ENCODE measurements at regions not wholly inside any gene's neighbourhood (a gene's known extent, or its start where the extent isn't known, plus 50 kb on each side); places are given as distances from the start of the nearest gene placed in this dataset.

- Histone ChIP-seq H3K9ac (ENCODE audit: control insufficient read depth, insufficient read depth, low read length) (no peak overlapping the region), H4K20me1 (ENCODE audit: control insufficient read depth, insufficient read depth) (no peaks in the 10 kb centered on the region), H3K4me2 (ENCODE audit: control insufficient read depth, insufficient read depth) (no peak overlapping the region), H3K36me3 (ENCODE audit: control insufficient read depth in 2 of 2, insufficient read depth in 2 of 2, low read length in 1 of 2) (no peaks in the 10 kb centered on the region), H3K27ac (ENCODE audit: control insufficient read depth, insufficient read depth) (no peak overlapping the region), H3K4me1 (ENCODE audit: control insufficient read depth, insufficient read depth, low read length) (no peaks in the 10 kb centered on the region), H3K27me3 (replicated peaks in 1 of 2; ENCODE audit: control insufficient read depth in 2 of 2, insufficient read depth in 2 of 2, low read length in 1 of 2) (no peaks in the 10 kb centered on the region), H2AFZ (ENCODE audit: control insufficient read depth, low read depth, low read length) (no peak overlapping the region), H3K79me2 (ENCODE audit: control insufficient read depth, insufficient read depth, low read length) (no peaks in the 10 kb centered on the region), H3K4me3 (no peak overlapping the region), H3K9me3 (replicated peaks; ENCODE audit: control insufficient read depth, insufficient read depth, low read length) (no peaks in the 10 kb centered on the region)
- POLR2A ChIA-PET = no interaction called here
- SMC1A ChIA-PET (ENCODE audit: uncharacterized antibody, unreplicated experiment) = interaction anchor here (0.6 kb wide), 1 partner anchor 547 kb away, joined by 3 read pairs; no protein-coding TSS in a partner anchor
- CTCF ChIA-PET = no interaction called here
- in situ Hi-C loops (cut with MboI) = no loop called here
- intact Hi-C loops (cut with micrococcal nuclease; ENCODE audit: unreplicated experiment) = loop anchor here (5.0 kb wide), 1 partner anchor 50 kb away; no protein-coding TSS in a partner anchor
- 2% methylated on average over 4 of the region's 4 CpGs for WGBS (ENCODE audit: insufficient coverage, insufficient replicate concordance, low lambda C conversion rate, missing lambda C conversion rate)
- FAIRE-seq (no peak), ATAC-seq (no peak), DNase-seq (ENCODE audit: low read depth, low spot score) (no peak)
- RAD21 ChIA-PET (ENCODE audit: unreplicated experiment) = no interaction called here
- TF ChIP-seq SKIL (IDR thresholded peaks at IDR 0.05; ENCODE audit: low read depth, poor library complexity, severe bottlenecking) (no peak), USF1 (IDR thresholded peaks at IDR 0.05; ENCODE audit: borderline replicate concordance, extremely low read length, insufficient read depth, low read depth, low read length) (no peak), IKZF2 (IDR thresholded peaks at IDR 0.05) (no peak), GATAD2B (conservative IDR thresholded peaks at IDR 0.05; ENCODE audit: low read depth) (no peak), SIN3A (IDR thresholded peaks at IDR 0.05; ENCODE audit: low read depth, low read length) (no peak), IKZF1 (conservative IDR thresholded peaks at IDR 0.05) (no peak), FOXM1 (IDR thresholded peaks at IDR 0.05; ENCODE audit: low read depth, low read length) (no peak)
- BruUV-seq (replicated peaks) = no TSS peak
Measured at GRCh38 chr14:87067061-87067460, 925.9 kb downstream of the GALC start.
